T-helper 1 cell treated with Interleukin-12 subunit alpha and Interleukin-12 subunit beta and Interleukin-4 antibody, amounts not matched to agents 30 μg/mL and 1 μg/mL, for 36 hours (primary cell): ENCODE measurements at regions not wholly inside any gene's neighbourhood (a gene's known extent, or its start where the extent isn't known, plus 50 kb on each side); places are given as distances from the start of the nearest gene placed in this dataset.

Experiments used
- H3K27ac Mint-ChIP-seq: one replicate; pipeline ENCODE4 v1.8.0; 2021; ENCODE audit warnings: mild to moderate bottlenecking, mixed read lengths
- H3K27me3 Mint-ChIP-seq: one replicate; pipeline ENCODE4 v1.8.0; 2021; ENCODE audit warnings: low read depth, mixed read lengths
- H3K36me3 Mint-ChIP-seq: one replicate; pipeline ENCODE4 v1.8.0; 2021; ENCODE audit warnings: low read depth, mixed read lengths
- H3K4me1 Mint-ChIP-seq: one replicate; pipeline ENCODE4 v1.8.0; 2021; ENCODE audit warnings: low read depth, mixed read lengths
- H3K4me3 Mint-ChIP-seq: one replicate; pipeline ENCODE4 v1.8.0; 2021; ENCODE audit warnings: mild to moderate bottlenecking, moderate library complexity, mixed read lengths
- H3K9me3 Mint-ChIP-seq: one replicate; pipeline ENCODE4 v1.8.0; 2021; ENCODE audit warnings: mixed read lengths

DNA sequence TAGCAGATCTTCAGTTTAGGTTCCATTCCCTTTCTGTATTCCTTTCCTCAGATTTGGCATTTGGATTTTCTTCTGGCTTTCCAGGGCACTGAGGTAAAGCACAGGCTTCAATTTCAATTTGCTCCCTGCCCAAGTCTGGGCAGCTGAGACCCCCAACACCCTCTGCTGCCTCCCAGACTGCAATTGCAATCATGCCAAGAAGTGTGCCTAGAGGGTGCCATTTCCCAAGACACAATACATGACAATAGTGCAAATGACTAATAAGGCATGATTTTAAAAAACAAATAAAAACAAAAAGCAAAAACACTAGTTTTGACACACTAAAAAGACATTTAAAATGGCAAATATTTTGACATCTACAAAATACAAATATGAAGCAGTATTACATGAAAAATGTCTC is 364.8 kb downstream of the EPM2A start:
- Mint-ChIP-seq H3K36me3 (no peaks in the 10 kb centered on the region), H3K27me3 (no peaks in the 10 kb centered on the region), H3K4me3 (no peak overlapping the region), H3K27ac (no peak overlapping the region), H3K9me3 (no peaks in the 10 kb centered on the region), H3K4me1 (peaks cover 6% of the 10 kb centered on the region)

DNA sequence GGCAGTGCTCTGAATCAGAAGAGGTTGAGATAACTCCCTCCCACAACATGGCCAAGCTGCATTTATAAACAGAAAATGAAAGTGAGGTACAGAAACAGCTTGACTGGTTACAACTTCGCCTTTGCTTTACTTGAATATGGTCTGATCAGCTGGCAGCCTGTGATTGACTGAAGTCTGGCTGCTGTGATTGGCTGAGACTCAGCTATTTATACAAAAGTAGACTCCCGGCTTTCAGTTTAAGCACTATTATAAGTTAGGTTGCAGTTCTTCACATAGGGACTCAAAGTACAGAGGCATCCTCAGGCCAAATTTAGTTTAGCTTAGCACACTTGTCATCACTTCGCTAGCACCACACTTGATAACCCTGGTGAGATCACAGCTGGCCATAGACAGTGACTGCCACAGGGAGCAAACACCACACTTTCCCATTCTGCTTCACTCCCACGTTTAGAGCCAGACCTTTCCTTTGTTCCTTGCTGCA is 362.6 kb downstream of the EPM2A start:
- H3K4me1 Mint-ChIP-seq = peaks cover 6% of the 10 kb centered on the region
- no peak overlapping the region for H3K4me3 Mint-ChIP-seq
- H3K9me3 Mint-ChIP-seq = no peaks in the 10 kb centered on the region
- peak overlapping the region; percentile 1 for H3K27ac Mint-ChIP-seq
- no peaks in the 10 kb centered on the region for H3K36me3 Mint-ChIP-seq
- H3K27me3 Mint-ChIP-seq = no peaks in the 10 kb centered on the region

- peaks cover 6% of the 10 kb centered on the region for H3K4me1 Mint-ChIP-seq
- H3K36me3 Mint-ChIP-seq = no peaks in the 10 kb centered on the region
- H3K27me3 Mint-ChIP-seq = no peaks in the 10 kb centered on the region
- H3K4me3 Mint-ChIP-seq = no peak overlapping the region
- no peak overlapping the region for H3K27ac Mint-ChIP-seq
- H3K9me3 Mint-ChIP-seq = no peaks in the 10 kb centered on the region
Measured at GRCh38 chr6:145373826-145374225, 361.5 kb downstream of the EPM2A start.

GRCh38 chr6:145374570-145374969 is 360.8 kb downstream of the EPM2A start:
- H3K9me3 Mint-ChIP-seq = no peaks in the 10 kb centered on the region
- no peaks in the 10 kb centered on the region for H3K36me3 Mint-ChIP-seq
- peaks cover 6% of the 10 kb centered on the region for H3K4me1 Mint-ChIP-seq
- H3K27me3 Mint-ChIP-seq = no peaks in the 10 kb centered on the region
- no peak overlapping the region for H3K27ac Mint-ChIP-seq
- no peak overlapping the region for H3K4me3 Mint-ChIP-seq

- Mint-ChIP-seq H3K27me3 (no peaks in the 10 kb centered on the region), H3K4me1 (peaks cover 6% of the 10 kb centered on the region), H3K9me3 (no peaks in the 10 kb centered on the region), H3K4me3 (no peak overlapping the region), H3K36me3 (no peaks in the 10 kb centered on the region), H3K27ac (no peak overlapping the region)
Measured at GRCh38 chr6:145375502-145375901, 359.8 kb downstream of the EPM2A start.

- no peaks in the 10 kb centered on the region for H3K4me1 Mint-ChIP-seq
- no peaks in the 10 kb centered on the region for H3K36me3 Mint-ChIP-seq
- no peak overlapping the region for H3K27ac Mint-ChIP-seq
- no peak overlapping the region for H3K4me3 Mint-ChIP-seq
- H3K27me3 Mint-ChIP-seq = no peaks in the 10 kb centered on the region
- H3K9me3 Mint-ChIP-seq = no peaks in the 10 kb centered on the region
Measured at GRCh38 chr6:145380186-145380585, 355.1 kb downstream of the EPM2A start.

DNA sequence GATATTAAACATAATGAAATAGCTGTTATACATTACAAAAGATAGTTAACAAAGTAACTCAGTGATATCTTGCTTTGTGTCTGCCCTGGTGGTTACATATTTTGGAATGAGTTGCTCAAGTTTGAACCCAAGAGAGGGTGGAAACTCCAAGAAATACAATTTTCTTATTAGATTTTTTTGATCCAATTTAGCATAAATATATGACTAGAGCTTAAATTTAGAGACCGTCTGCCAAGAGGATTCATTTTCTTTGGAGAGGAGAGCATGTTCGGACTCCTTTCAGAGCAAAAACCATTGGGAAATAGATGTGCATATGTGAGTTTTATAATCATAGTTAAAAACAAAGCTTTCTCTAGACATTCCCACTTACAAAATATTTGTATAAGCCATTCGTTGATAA is 353.4 kb downstream of the EPM2A start:
- Mint-ChIP-seq H3K9me3 (no peaks in the 10 kb centered on the region), H3K27ac (no peak overlapping the region), H3K4me1 (no peaks in the 10 kb centered on the region), H3K4me3 (no peak overlapping the region), H3K27me3 (no peaks in the 10 kb centered on the region), H3K36me3 (no peaks in the 10 kb centered on the region)

- H3K27me3 Mint-ChIP-seq = no peaks in the 10 kb centered on the region
- H3K4me3 Mint-ChIP-seq = no peak overlapping the region
- no peak overlapping the region for H3K27ac Mint-ChIP-seq
- no peaks in the 10 kb centered on the region for H3K36me3 Mint-ChIP-seq
- no peaks in the 10 kb centered on the region for H3K4me1 Mint-ChIP-seq
- no peaks in the 10 kb centered on the region for H3K9me3 Mint-ChIP-seq
Measured at GRCh38 chr6:145383428-145383827, 351.9 kb downstream of the EPM2A start.

- Mint-ChIP-seq H3K27me3 (no peaks in the 10 kb centered on the region), H3K4me3 (no peak overlapping the region), H3K9me3 (no peaks in the 10 kb centered on the region), H3K36me3 (no peaks in the 10 kb centered on the region), H3K4me1 (no peaks in the 10 kb centered on the region), H3K27ac (no peak overlapping the region)
Measured at GRCh38 chr6:145384503-145384902, 350.8 kb downstream of the EPM2A start.

DNA sequence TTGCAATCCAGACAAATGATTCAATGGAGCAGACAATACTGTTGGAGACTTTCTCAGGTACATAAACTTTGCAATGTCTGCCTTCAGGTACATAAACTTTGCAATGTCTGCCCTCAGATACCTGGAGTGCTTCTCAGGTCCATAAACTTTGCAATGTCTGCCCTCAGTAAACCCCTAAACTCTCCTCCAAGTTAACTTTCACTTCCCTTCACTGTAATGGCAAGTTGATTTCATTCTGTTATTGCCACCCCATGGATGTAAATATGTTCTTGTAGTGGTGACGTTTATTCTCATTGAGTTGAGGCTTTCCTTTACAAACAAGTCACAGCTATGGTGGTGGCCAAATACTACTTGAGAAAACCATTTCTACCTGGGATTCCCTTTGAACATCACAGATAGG is 338.8 kb downstream of the EPM2A start:
- Mint-ChIP-seq H3K27me3 (no peaks in the 10 kb centered on the region), H3K36me3 (no peaks in the 10 kb centered on the region), H3K4me3 (no peak overlapping the region), H3K27ac (no peak overlapping the region), H3K4me1 (no peaks in the 10 kb centered on the region), H3K9me3 (no peaks in the 10 kb centered on the region)

- H3K36me3 Mint-ChIP-seq = no peaks in the 10 kb centered on the region
- no peak overlapping the region for H3K4me3 Mint-ChIP-seq
- no peaks in the 10 kb centered on the region for H3K9me3 Mint-ChIP-seq
- no peaks in the 10 kb centered on the region for H3K4me1 Mint-ChIP-seq
- no peak overlapping the region for H3K27ac Mint-ChIP-seq
- no peaks in the 10 kb centered on the region for H3K27me3 Mint-ChIP-seq
Measured at GRCh38 chr6:145400508-145400907, 334.8 kb downstream of the EPM2A start.

DNA sequence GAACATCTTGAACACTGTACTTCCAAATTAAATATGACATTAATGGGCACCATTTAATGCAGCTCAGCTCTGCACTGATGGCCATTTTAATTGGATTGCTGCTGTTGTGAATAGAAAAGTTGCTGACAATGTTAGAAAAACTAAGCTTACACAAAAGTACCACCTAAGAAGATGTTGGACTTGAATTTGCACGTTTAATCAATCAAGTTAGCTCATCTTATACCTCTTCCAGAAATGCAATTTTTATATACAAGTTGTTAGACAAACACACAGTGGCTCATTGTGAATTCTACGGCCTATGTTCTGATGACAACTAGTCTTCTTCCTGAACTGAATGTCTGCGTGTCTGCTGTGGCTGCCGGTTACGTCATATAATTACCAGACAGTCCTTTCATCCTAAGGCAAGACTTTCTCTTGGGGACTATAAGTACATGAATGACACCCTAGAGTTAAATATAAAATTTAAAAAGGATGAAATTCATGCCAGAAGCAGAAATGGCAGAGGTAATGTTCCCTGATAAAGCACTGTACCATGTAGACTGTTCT is 330.2 kb downstream of the EPM2A start:
- Mint-ChIP-seq H3K27me3 (no peaks in the 10 kb centered on the region), H3K36me3 (no peaks in the 10 kb centered on the region), H3K9me3 (no peaks in the 10 kb centered on the region), H3K27ac (no peak overlapping the region), H3K4me1 (no peaks in the 10 kb centered on the region), H3K4me3 (no peak overlapping the region)

DNA sequence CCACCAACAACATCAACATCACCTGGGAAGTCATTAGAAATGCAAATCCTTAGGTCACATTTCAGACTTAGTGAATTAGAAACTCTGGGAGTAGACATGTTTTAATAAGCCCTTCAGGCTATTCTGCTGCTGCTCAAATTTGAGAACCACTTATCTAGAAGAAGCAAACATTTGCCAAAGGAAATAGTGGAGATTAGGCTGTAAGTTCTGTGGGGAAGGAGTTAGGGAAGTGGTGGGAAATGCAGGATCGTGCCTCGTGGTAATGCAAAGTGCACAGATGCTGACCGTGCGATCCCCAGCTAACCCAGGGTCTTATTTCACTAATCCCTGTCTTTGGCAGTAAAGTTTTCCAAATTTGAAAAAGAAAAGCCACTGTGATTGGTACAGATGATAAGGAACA is 328.5 kb downstream of the EPM2A start:
- H3K27ac Mint-ChIP-seq = no peak overlapping the region
- H3K27me3 Mint-ChIP-seq = no peaks in the 10 kb centered on the region
- no peaks in the 10 kb centered on the region for H3K36me3 Mint-ChIP-seq
- H3K4me3 Mint-ChIP-seq = no peak overlapping the region
- no peaks in the 10 kb centered on the region for H3K4me1 Mint-ChIP-seq
- H3K9me3 Mint-ChIP-seq = no peaks in the 10 kb centered on the region

DNA sequence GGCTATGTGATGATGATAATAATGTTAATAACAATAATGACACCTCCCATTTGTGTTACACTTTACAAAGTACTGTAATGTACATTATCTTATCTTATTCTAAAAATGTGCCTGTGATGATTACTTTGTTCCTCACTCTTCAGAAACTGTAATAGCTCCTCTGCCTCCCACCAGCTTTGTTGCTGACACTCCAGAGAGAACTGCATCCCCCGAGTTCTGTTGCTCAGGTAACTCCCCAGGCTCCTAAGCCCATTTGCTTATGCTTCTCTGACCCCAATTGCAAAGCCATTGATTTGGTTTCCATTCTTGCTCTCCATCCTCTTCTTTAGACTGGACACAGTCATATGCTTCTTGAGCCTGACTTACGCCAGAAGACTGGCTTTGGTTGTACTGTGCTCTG is 319.7 kb downstream of the EPM2A start:
- Mint-ChIP-seq H3K9me3 (no peaks in the 10 kb centered on the region), H3K4me3 (no peak overlapping the region), H3K27me3 (no peaks in the 10 kb centered on the region), H3K36me3 (no peaks in the 10 kb centered on the region), H3K27ac (no peak overlapping the region), H3K4me1 (no peaks in the 10 kb centered on the region)

GRCh38 chr6:145420599-145420998 is 314.7 kb downstream of the EPM2A start:
- no peaks in the 10 kb centered on the region for H3K27me3 Mint-ChIP-seq
- H3K9me3 Mint-ChIP-seq = no peaks in the 10 kb centered on the region
- no peaks in the 10 kb centered on the region for H3K36me3 Mint-ChIP-seq
- H3K4me1 Mint-ChIP-seq = no peaks in the 10 kb centered on the region
- no peak overlapping the region for H3K27ac Mint-ChIP-seq
- no peak overlapping the region for H3K4me3 Mint-ChIP-seq

DNA sequence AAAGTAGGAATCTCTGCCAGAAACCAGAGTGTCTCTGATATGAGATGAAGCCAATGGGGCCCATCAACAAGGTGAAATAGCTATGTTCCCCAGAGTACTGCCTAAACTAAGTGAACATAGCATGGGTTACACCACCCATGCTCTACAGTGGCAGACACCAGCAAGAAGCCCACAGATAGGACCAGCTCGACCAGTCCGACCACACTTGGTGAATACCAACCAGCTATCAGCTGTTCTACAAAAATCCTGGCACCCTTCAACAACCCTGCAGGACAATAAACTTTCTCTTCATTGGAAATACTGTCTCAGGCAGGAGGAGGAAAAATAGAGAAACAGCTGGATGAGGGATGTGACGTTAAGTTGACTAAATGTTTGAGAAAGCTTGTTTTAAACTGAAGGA is 311.4 kb downstream of the EPM2A start:
- Mint-ChIP-seq H3K4me3 (no peak overlapping the region), H3K27me3 (no peaks in the 10 kb centered on the region), H3K9me3 (no peaks in the 10 kb centered on the region), H3K27ac (no peak overlapping the region), H3K4me1 (no peaks in the 10 kb centered on the region), H3K36me3 (no peaks in the 10 kb centered on the region)
